ENCODE measurements at regions not wholly inside any gene's neighbourhood (a gene's known extent, or its start where the extent isn't known, plus 50 kb on each side); places are given as distances from the start of the nearest gene placed in this dataset.

- TF ChIP-seq POLR2A (IDR thresholded peaks at IDR 0.05), result no peak
- TF ChIP-seq CTCF (IDR thresholded peaks at IDR 0.05), result no peak
- no peak for TF ChIP-seq EP300 (IDR thresholded peaks at IDR 0.05)
Observed at GRCh38 chr7:39838326-39838725, 111.7 kb upstream of the CDK13 start.

Data from tibial nerve (tissue), 4 donors.